HUES6 (cell line): ENCODE measurements at regions not wholly inside any gene's neighbourhood (a gene's known extent, or its start where the extent isn't known, plus 50 kb on each side); places are given as distances from the start of the nearest gene placed in this dataset.

Experiments used
- H3K27ac ChIP-seq: 2 replicates; pipeline ENCODE4 v1.7.0; 2013; ENCODE audit warnings: low read depth, mild to moderate bottlenecking, low read length, inconsistent platforms
- H3K27me3 ChIP-seq: 2 replicates; pipeline ENCODE4 v1.6.1; 2013; ENCODE audit warnings: low read length; ENCODE audit not compliant: control insufficient read depth, insufficient read depth
- H3K36me3 ChIP-seq: 2 replicates; pipeline ENCODE4 v1.6.1; 2013; ENCODE audit warnings: low read length; ENCODE audit not compliant: control insufficient read depth, insufficient read depth
- H3K4me1 ChIP-seq: 2 replicates; pipeline ENCODE4 v1.6.1; 2013; ENCODE audit warnings: low read length; ENCODE audit not compliant: control insufficient read depth, insufficient read depth
- H3K4me3 ChIP-seq: 2 replicates; pipeline ENCODE4 v1.5.1; 2013; ENCODE audit warnings: low read depth, low read length
- H3K9ac ChIP-seq: one replicate; pipeline ENCODE4 v1.6.1; 2013; ENCODE audit warnings: mild to moderate bottlenecking, low read length
- H3K9me3 ChIP-seq: 2 replicates; pipeline ENCODE4 v1.6.1; 2013; ENCODE audit warnings: low read depth, low read length; ENCODE audit not compliant: control insufficient read depth, insufficient read depth

GRCh38 chr18:77876319-77876865 lies 626.7 kb downstream of the GALR1 start:
- no peaks in the 10 kb centered on the region for H3K27me3 ChIP-seq
- H3K4me3 ChIP-seq, result no peak overlapping the region
- H3K9me3 ChIP-seq, result no peaks in the 10 kb centered on the region
- no peak overlapping the region for H3K27ac ChIP-seq
- H3K4me1 ChIP-seq, result no peaks in the 10 kb centered on the region
- no peaks in the 10 kb centered on the region for H3K36me3 ChIP-seq
- no peak overlapping the region for H3K9ac ChIP-seq

DNA sequence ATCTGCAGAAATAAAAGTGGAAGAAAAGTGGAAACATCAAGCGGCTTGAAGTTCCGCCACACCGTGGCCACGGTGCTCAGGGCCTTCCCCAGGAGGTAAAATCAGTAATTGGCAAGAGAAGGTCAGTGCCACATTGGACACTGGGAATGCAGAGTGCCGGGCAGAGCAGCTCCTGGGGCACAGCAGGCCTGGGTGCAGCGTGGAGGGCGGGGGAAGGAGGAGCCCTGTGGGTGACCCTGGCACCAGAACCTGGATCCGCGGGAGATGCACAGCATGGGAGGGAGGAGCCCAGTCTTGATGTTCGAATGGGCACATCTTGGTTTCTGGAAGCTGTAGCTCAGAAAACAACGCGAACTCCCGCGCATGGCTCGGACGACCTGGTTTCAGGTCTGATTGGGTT lies 630.2 kb downstream of the GALR1 start:
- Histone ChIP-seq H3K4me3 (no peak overlapping the region), H3K27me3 (no peaks in the 10 kb centered on the region), H3K36me3 (no peaks in the 10 kb centered on the region), H3K9me3 (0 out of 2 replicates have a peak, but pooled peaks cover 2% of the 10 kb centered on the region), H3K9ac (no peak overlapping the region), H3K4me1 (no peaks in the 10 kb centered on the region), H3K27ac (no peak overlapping the region)

- no peak overlapping the region for H3K9ac ChIP-seq
- no peak overlapping the region for H3K27ac ChIP-seq
- H3K27me3 ChIP-seq, result no peaks in the 10 kb centered on the region
- H3K4me1 ChIP-seq, result no peaks in the 10 kb centered on the region
- no peak overlapping the region for H3K4me3 ChIP-seq
- 0 out of 2 replicates have a peak, but pooled peaks cover 2% of the 10 kb centered on the region for H3K9me3 ChIP-seq
- H3K36me3 ChIP-seq, result no peaks in the 10 kb centered on the region
Measured at GRCh38 chr18:77884454-77884853, 634.8 kb downstream of the GALR1 start.

GRCh38 chr18:77894060-77894459 lies 644.4 kb downstream of the GALR1 start:
- Histone ChIP-seq H3K4me1 (peaks cover 45% of the 10 kb centered on the region), H3K4me3 (no peak overlapping the region), H3K9me3 (no peaks in the 10 kb centered on the region; the same call in 1 of the 2 replicates), H3K27me3 (no peaks in the 10 kb centered on the region), H3K36me3 (no peaks in the 10 kb centered on the region), H3K9ac (no peak overlapping the region), H3K27ac (no peak overlapping the region)

- Histone ChIP-seq H3K4me1 (peaks cover 50% of the 10 kb centered on the region), H3K27me3 (no peaks in the 10 kb centered on the region), H3K4me3 (no peak overlapping the region), H3K9ac (no peak overlapping the region), H3K36me3 (no peaks in the 10 kb centered on the region), H3K9me3 (no peaks in the 10 kb centered on the region; the same call in 1 of the 2 replicates), H3K27ac (no peak overlapping the region)
Measured at GRCh38 chr18:77895250-77895649, 645.6 kb downstream of the GALR1 start.

DNA sequence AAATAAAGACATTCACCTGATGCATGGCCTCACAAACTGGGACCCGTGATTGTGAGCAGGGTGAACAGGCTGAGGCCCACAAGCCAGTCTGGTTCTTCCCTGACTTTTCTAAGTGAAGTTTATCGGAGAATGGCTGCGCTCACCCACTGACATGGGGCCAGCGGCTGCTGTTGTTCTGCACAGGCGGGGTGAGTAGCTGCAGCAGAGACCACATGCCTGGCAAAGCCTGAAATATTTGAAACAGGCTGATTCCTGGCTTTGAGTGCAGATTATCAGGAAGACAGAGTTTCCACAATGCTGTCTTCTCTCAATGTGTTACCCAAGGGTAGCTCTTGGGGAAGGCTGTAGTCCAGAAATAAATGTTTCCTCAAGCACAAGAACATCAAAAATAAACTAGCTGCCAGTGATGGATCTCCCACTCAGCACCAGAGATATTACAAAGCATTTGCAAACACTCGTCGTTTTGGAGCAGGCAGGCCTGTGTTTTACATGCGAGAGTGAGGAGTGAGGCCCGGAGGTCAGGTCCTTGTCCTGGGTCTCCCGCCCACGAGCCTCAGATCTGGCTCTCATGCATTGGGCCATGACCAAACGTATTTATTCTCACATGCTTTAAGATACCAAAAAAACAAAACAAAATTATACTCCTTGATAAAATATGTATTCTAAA lies 647.1 kb downstream of the GALR1 start:
- no peak overlapping the region for H3K27ac ChIP-seq
- H3K9me3 ChIP-seq, result no peaks in the 10 kb centered on the region
- H3K4me3 ChIP-seq, result no peak overlapping the region
- H3K4me1 ChIP-seq, result peaks cover 46% of the 10 kb centered on the region
- H3K27me3 ChIP-seq, result no peaks in the 10 kb centered on the region
- H3K36me3 ChIP-seq, result no peaks in the 10 kb centered on the region
- H3K9ac ChIP-seq, result no peak overlapping the region

GRCh38 chr18:77897606-77898005 lies 648.0 kb downstream of the GALR1 start:
- Histone ChIP-seq H3K36me3 (no peaks in the 10 kb centered on the region), H3K9me3 (no peaks in the 10 kb centered on the region), H3K4me1 (peaks cover 38% of the 10 kb centered on the region), H3K4me3 (no peak overlapping the region), H3K27ac (no peak overlapping the region), H3K9ac (no peak overlapping the region), H3K27me3 (no peaks in the 10 kb centered on the region)

DNA sequence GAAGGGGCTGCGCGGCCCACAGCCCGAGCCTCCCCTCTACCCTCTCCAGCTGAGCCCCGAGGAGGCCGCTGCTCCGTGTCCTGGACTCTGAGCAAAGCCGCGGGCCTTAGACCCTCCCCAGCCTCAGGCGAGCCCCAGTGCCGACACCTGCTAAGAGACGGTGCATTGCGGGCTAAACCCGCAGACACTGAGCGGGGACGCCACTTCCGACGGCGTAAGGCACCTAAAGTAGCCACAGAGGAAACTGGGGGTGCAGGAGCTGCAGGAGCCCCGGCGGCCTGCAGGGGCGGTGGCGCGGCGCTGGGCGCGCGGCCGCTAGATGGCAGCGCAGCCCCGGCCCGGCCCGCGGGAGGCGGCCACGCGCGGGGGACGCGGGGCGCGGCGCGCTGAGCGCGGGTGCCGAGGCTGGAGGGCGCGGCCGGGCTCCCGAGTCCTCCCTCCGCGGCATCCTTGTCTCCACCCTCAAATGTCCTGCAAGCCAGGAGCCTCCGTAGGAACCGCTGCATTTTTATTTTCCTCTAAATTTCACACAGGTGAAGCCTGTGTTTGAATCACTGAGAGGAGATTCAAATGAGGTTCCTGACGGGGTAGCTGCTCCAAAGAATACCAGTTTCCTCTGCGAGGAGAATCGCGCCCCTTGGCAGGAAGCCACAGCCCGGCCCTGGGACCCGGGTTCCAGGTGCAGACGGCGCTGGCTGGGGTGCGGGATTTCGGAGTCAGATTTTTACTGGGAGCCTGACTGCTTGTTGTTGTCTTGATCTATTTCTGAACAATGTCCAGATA lies 650.5 kb downstream of the GALR1 start:
- Histone ChIP-seq H3K4me3 (peak overlapping the region; percentile 62), H3K9ac (peak overlapping the region; percentile 69), H3K36me3 (no peaks in the 10 kb centered on the region), H3K9me3 (no peaks in the 10 kb centered on the region), H3K27ac (no peak overlapping the region), H3K27me3 (no peaks in the 10 kb centered on the region), H3K4me1 (peaks cover 21% of the 10 kb centered on the region)

DNA sequence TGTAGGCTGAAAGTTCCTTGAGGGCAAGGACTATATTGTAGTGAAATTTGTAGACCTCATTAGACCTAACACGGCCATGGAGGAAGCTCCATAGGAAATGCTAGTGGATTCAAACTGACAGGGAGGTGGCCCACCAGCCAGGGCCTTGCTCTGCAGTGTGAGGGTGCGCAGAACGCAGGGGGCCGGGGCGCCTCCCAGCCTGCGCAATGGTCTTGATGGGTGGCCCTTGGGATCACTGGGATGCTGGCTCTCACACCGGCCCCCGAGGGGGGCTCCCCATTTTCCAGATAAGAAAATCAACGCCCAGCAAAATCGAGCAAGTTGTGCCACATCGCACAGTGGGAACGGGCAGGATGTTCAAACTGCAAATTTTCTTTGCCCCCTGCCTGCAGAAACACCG lies 655.4 kb downstream of the GALR1 start:
- Histone ChIP-seq H3K4me3 (no peak overlapping the region), H3K9ac (no peak overlapping the region), H3K36me3 (no peaks in the 10 kb centered on the region), H3K27ac (no peak overlapping the region), H3K4me1 (peaks cover 8% of the 10 kb centered on the region), H3K9me3 (no peaks in the 10 kb centered on the region), H3K27me3 (no peaks in the 10 kb centered on the region)

DNA sequence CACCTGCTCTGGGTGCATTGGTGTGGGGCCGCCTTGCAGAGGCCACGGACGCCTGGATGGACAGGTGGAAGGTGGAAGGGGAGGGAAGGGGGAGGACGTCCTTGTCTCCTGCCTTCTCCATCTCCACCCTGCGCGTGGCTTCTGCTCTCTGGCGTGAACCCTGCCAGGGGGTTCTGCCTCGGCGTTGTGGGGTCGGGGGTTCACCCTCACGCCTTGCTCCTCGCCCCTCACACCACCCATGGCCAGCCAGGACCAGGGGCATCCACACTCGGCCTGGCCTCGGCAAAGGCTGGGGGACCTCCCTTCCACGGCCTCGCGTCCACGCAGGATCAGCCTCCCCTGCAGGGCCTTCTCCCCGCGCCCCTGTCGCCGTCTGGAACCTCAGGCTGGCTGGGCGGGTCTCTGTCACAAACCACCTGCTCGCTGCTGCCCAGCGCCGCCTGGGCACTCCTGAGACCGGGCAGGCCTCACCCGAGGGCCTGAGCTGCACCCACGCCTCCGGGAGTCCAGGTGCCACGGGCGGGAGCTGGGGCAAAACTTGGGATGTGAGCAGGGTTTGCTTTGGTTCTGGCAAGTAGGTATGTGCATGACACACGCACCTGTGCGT lies 655.9 kb downstream of the GALR1 start:
- no peak overlapping the region for H3K27ac ChIP-seq
- H3K4me1 ChIP-seq, result peaks cover 8% of the 10 kb centered on the region
- H3K9me3 ChIP-seq, result no peaks in the 10 kb centered on the region
- no peaks in the 10 kb centered on the region for H3K36me3 ChIP-seq
- no peaks in the 10 kb centered on the region for H3K27me3 ChIP-seq
- H3K9ac ChIP-seq, result no peak overlapping the region
- H3K4me3 ChIP-seq, result no peak overlapping the region
